Esophagus (tissue), 2 donors: ENCODE measurements at regions not wholly inside any gene's neighbourhood (a gene's known extent, or its start where the extent isn't known, plus 50 kb on each side); places are given as distances from the start of the nearest gene placed in this dataset.
"Not testable (repeated sequence)": the region's sequence is repeated elsewhere in the genome, so short reads cannot be mapped to it uniquely, and the experiment has no call there.

Source experiments
- H3K27ac ChIP-seq, 2 donors: one replicate each; pipeline ENCODE4 v1.5.1; 2013; ENCODE audit warnings: low read depth in 2 of 2, mild to moderate bottlenecking in 2 of 2, inconsistent platforms in 1 of 2, low read length in 1 of 2, moderate library complexity in 1 of 2
- H3K27me3 ChIP-seq, 2 donors: one replicate each; pipeline ENCODE4 v1.6.1; 2013; ENCODE audit warnings: low read length in 2 of 2, control low read depth in 1 of 2, mild to moderate bottlenecking in 1 of 2; ENCODE audit not compliant: insufficient read depth in 2 of 2, control insufficient read depth in 1 of 2
- H3K36me3 ChIP-seq, 2 donors: one replicate each; pipeline ENCODE4 v1.6.1; 2013; ENCODE audit warnings: low read length in 1 of 2; ENCODE audit not compliant: control insufficient read depth in 2 of 2, insufficient read depth in 2 of 2
- H3K4me1 ChIP-seq, 2 donors: one replicate each; pipeline ENCODE4 v1.6.1; 2013; ENCODE audit warnings: low read length in 1 of 2; ENCODE audit not compliant: control insufficient read depth in 2 of 2, insufficient read depth in 2 of 2
- H3K4me3 ChIP-seq, 2 donors: one replicate each; pipeline ENCODE4 v1.5.1; 2013; ENCODE audit warnings: low read length in 2 of 2, mild to moderate bottlenecking in 2 of 2, low read depth in 1 of 2, moderate library complexity in 1 of 2
- H3K9me3 ChIP-seq, 2 donors: one replicate each; pipeline ENCODE4 v1.6.1; 2013; ENCODE audit warnings: mild to moderate bottlenecking in 2 of 2, low read depth in 1 of 2, low read length in 1 of 2, moderate library complexity in 1 of 2; ENCODE audit not compliant: control insufficient read depth in 2 of 2, insufficient read depth in 1 of 2
- WGBS, 2 donors: extraction: QIAGEN DNeasy Blood & Tissue Kit; methylation state at CpG; one replicate each; pipeline ENCODE4 v1.1.7; 2013; 5-methylcytosine and 5-hydroxymethylcytosine counted together
- donor health status: healthy with polysubstance abuse.
- donor health status: Bipolar disorder and iron deficiency.

GRCh38 chr2:149863227-149863626 is 275.7 kb upstream of the MMADHC start:
- Histone ChIP-seq H3K27ac (no peak overlapping the region), H3K4me1 (no peaks in the 10 kb centered on the region), H3K9me3 (no peaks in the 10 kb centered on the region), H3K36me3 (no peaks in the 10 kb centered on the region), H3K27me3 (no peaks in the 10 kb centered on the region), H3K4me3 (no peak overlapping the region)
- 85 to 91% methylated on average over 2 of the region's 2 CpGs for WGBS, 2 donors

- H3K9me3 ChIP-seq: no peaks in the 10 kb centered on the region
- no peak overlapping the region for H3K4me3 ChIP-seq
- H3K27ac ChIP-seq: no peak overlapping the region
- H3K36me3 ChIP-seq: no peaks in the 10 kb centered on the region
- H3K4me1 ChIP-seq: no peaks in the 10 kb centered on the region
- no peaks in the 10 kb centered on the region for H3K27me3 ChIP-seq
- WGBS, 2 donors: 89 to 98% methylated on average over 2 of the region's 2 CpGs
Measured at GRCh38 chr2:149861034-149861433, 273.5 kb upstream of the MMADHC start.

GRCh38 chr2:149860276-149860921 is 272.8 kb upstream of the MMADHC start:
- 68 to 74% methylated on average over 3 of the region's 3 CpGs for WGBS, 2 donors
- H3K27me3 ChIP-seq: no peaks in the 10 kb centered on the region
- no peaks in the 10 kb centered on the region for H3K4me1 ChIP-seq
- H3K27ac ChIP-seq: no peak overlapping the region
- H3K9me3 ChIP-seq: no peaks in the 10 kb centered on the region
- H3K36me3 ChIP-seq: no peaks in the 10 kb centered on the region
- no peak overlapping the region for H3K4me3 ChIP-seq

GRCh38 chr2:149858901-149859634 is 271.5 kb upstream of the MMADHC start:
- Histone ChIP-seq H3K27me3 (no peaks in the 10 kb centered on the region), H3K27ac (no peak overlapping the region)

GRCh38 chr2:149858216-149858615 is 270.6 kb upstream of the MMADHC start:
- H3K36me3 ChIP-seq: no peaks in the 10 kb centered on the region
- no peak overlapping the region for H3K27ac ChIP-seq
- no peaks in the 10 kb centered on the region for H3K4me1 ChIP-seq
- no peak overlapping the region for H3K4me3 ChIP-seq
- H3K27me3 ChIP-seq: no peaks in the 10 kb centered on the region
- no peaks in the 10 kb centered on the region for H3K9me3 ChIP-seq

More at GRCh38 chr2:149858901-149859634, 271.5 kb upstream of the MMADHC start:
- Histone ChIP-seq H3K4me3 (no peak overlapping the region), H3K36me3 (no peaks in the 10 kb centered on the region), H3K4me1 (no peaks in the 10 kb centered on the region), H3K9me3 (no peaks in the 10 kb centered on the region)
- 47 to 57% methylated on average over 6 of the region's 6 CpGs for WGBS, 2 donors

GRCh38 chr2:149857344-149857743 is 269.8 kb upstream of the MMADHC start:
- WGBS, 2 donors: 96 to 98% methylated on average over 1 of the region's 1 CpG
- no peaks in the 10 kb centered on the region for H3K4me1 ChIP-seq
- no peak overlapping the region for H3K4me3 ChIP-seq
- H3K9me3 ChIP-seq: no peaks in the 10 kb centered on the region
- no peaks in the 10 kb centered on the region for H3K27me3 ChIP-seq
- no peaks in the 10 kb centered on the region for H3K36me3 ChIP-seq
- H3K27ac ChIP-seq: no peak overlapping the region

- WGBS, 2 donors: 91 to 96% methylated on average over 2 of the region's 5 CpGs
- not testable (repeated sequence) for H3K9me3 ChIP-seq, H3K36me3 ChIP-seq, H3K4me1 ChIP-seq, H3K4me3 ChIP-seq, H3K27me3 ChIP-seq, H3K27ac ChIP-seq
Measured at GRCh38 chr2:149855859-149856258, 268.3 kb upstream of the MMADHC start.

- WGBS, 2 donors: 24 to 41% methylated on average over 1 of the region's 1 CpG
- no peak overlapping the region for H3K4me3 ChIP-seq
- no peaks in the 10 kb centered on the region for H3K4me1 ChIP-seq
- no peak overlapping the region for H3K27ac ChIP-seq
- no peaks in the 10 kb centered on the region for H3K27me3 ChIP-seq
- H3K9me3 ChIP-seq: no peaks in the 10 kb centered on the region
- H3K36me3 ChIP-seq: no peaks in the 10 kb centered on the region
Measured at GRCh38 chr2:149849591-149849990, 262.0 kb upstream of the MMADHC start.

- 48 to 51% methylated on average over 2 of the region's 2 CpGs for WGBS, 2 donors
Measured at GRCh38 chr2:149849136-149849535, 261.6 kb upstream of the MMADHC start.

GRCh38 chr2:149841396-149841795 is 253.8 kb upstream of the MMADHC start:
- 75 to 80% methylated on average over 1 of the region's 1 CpG for WGBS, 2 donors
- no peaks in the 10 kb centered on the region for H3K27me3 ChIP-seq

More at GRCh38 chr2:149849136-149849535, 261.6 kb upstream of the MMADHC start:
- Histone ChIP-seq H3K4me1 (no peaks in the 10 kb centered on the region), H3K4me3 (no peak overlapping the region), H3K36me3 (no peaks in the 10 kb centered on the region), H3K27me3 (no peaks in the 10 kb centered on the region), H3K9me3 (no peaks in the 10 kb centered on the region), H3K27ac (no peak overlapping the region)

More at GRCh38 chr2:149841396-149841795, 253.8 kb upstream of the MMADHC start:
- no peak overlapping the region for H3K27ac ChIP-seq
- H3K36me3 ChIP-seq: no peaks in the 10 kb centered on the region
- no peaks in the 10 kb centered on the region for H3K9me3 ChIP-seq
- H3K4me1 ChIP-seq: no peaks in the 10 kb centered on the region
- H3K4me3 ChIP-seq: no peak overlapping the region
